PC-9 (cell line): ENCODE measurements at regions not wholly inside any gene's neighbourhood (a gene's known extent, or its start where the extent isn't known, plus 50 kb on each side); places are given as distances from the start of the nearest gene placed in this dataset.

Source experiments
- CTCF ChIP-seq: fragments of 200-600 bp; sonication (generic); conservative IDR thresholded peaks from 2 replicates; pipeline ENCODE4 v1.6.1; 2017; ENCODE audit warnings: mixed run types, antibody characterized with exemption, mild to moderate bottlenecking, moderate library complexity
- EZH2 ChIP-seq: fragments of 200-600 bp; sonication (generic); IDR thresholded peaks from 2 replicates; pipeline ENCODE4 v1.8.0; 2017; ENCODE audit warnings: antibody characterized with exemption, low read depth

- TF ChIP-seq CTCF = no peak
- TF ChIP-seq EZH2 = no peak
These were observed 277.8 kb upstream of the FBXL7 start for GRCh38 chr5:15222156-15222555.
